Panc1 (cell line): ENCODE measurements at regions not wholly inside any gene's neighbourhood (a gene's known extent, or its start where the extent isn't known, plus 50 kb on each side); places are given as distances from the start of the nearest gene placed in this dataset.

ENCODE experiments used
- ATAC-seq: fragments of 200-7000 bp; cut with Tn5 transposase; 2 replicates; pipeline ENCODE4 v1.9.1; 2020; ENCODE audit warnings: mild to moderate bottlenecking, moderate library complexity
- BruUV-seq: library from RNA; stranded (reverse); fragments of 400-500 nt; replicated peaks from 2 replicates; lab custom pipeline; 2021; lab: Mats Ljungman, UMichigan
- CTCF ChIA-PET: fragments of 300-600 bp; sonication (Branson Sonifier 250); formaldehyde crosslinking; loops from one replicate; lab custom pipeline; 2022; ENCODE audit warnings: antibody characterized with exemption; lab: Charles Lee
- POLR2A ChIA-PET: fragments of 300-600 bp; sonication (Branson Sonifier 250); formaldehyde crosslinking; loops from one replicate; lab custom pipeline; 2022; ENCODE audit warnings: antibody characterized with exemption; lab: Charles Lee
- DNase-seq: peaks from one replicate; pipeline ENCODE4 v3.0.0-alpha.2; 2010; ENCODE audit warnings: low read depth, low spot score
- H3K27ac ChIP-seq: 2 replicates; pipeline ENCODE4 v1.5.1; 2011; ENCODE audit warnings: mild to moderate bottlenecking, low read length, inconsistent platforms
- H3K27me3 ChIP-seq: fragments of 200-500 bp; sonication (Bioruptor generic); 2 replicates; pipeline ENCODE4 v1.6.0; 2014; ENCODE audit warnings: low read length, inconsistent platforms; ENCODE audit not compliant: control insufficient read depth, insufficient read depth
- H3K36me3 ChIP-seq: fragments of 200-500 bp; sonication (Bioruptor generic); 2 replicates; pipeline ENCODE4 v1.5.1; 2014; ENCODE audit warnings: inconsistent platforms, mild to moderate bottlenecking, low read length, moderate library complexity; ENCODE audit not compliant: control insufficient read depth, insufficient read depth
- H3K4me1 ChIP-seq: 2 replicates; pipeline ENCODE4 v1.5.1; 2011; ENCODE audit warnings: inconsistent platforms, mild to moderate bottlenecking, low read length, moderate library complexity; ENCODE audit not compliant: control insufficient read depth, insufficient read depth
- H3K4me3 ChIP-seq, 2 experiments: 2 replicates each; pipeline ENCODE4 v1.5.1; 2011 to 2012; ENCODE audit warnings: low read depth in 2 of 2, low read length in 2 of 2, mild to moderate bottlenecking in 2 of 2, inconsistent platforms in 1 of 2, moderate library complexity in 1 of 2
- H3K9me3 ChIP-seq: fragments of 200-500 bp; sonication (Bioruptor generic); 2 replicates; pipeline ENCODE4 v1.5.1; 2014; ENCODE audit warnings: low read depth, mild to moderate bottlenecking, inconsistent platforms, low read length, moderate library complexity; ENCODE audit not compliant: control insufficient read depth, insufficient read depth
- CTCF ChIP-seq: fragments of 450-650 bp; IDR thresholded peaks from 2 replicates; pipeline ENCODE4 v1.5.1; 2017; ENCODE audit warnings: mild to moderate bottlenecking
- POLR2AphosphoS5 ChIP-seq: IDR thresholded peaks from 2 replicates; pipeline ENCODE4 v1.6.1; 2012; ENCODE audit warnings: mild to moderate bottlenecking, low read depth, low read length, moderate library complexity
- SIN3A ChIP-seq: IDR thresholded peaks from 2 replicates; pipeline ENCODE4 v1.6.1; 2012; ENCODE audit warnings: low read depth, mild to moderate bottlenecking, low read length, moderate library complexity, borderline replicate concordance; ENCODE audit not compliant: insufficient read depth
- TCF7L2 ChIP-seq: IDR thresholded peaks from 2 replicates; pipeline ENCODE4 v1.6.1; 2011; ENCODE audit warnings: mild to moderate bottlenecking, low read depth, low read length, inconsistent platforms
- in situ Hi-C: cut with HindIII; loops from 2 replicates; pipeline ENCODE4 v1.10.0; 2016; ENCODE audit warnings: low sequenced_read_pairs, low pct_unique_long_range_greater_than_20kb
- intact Hi-C: fragments of 100-400 bp; cut with micrococcal nuclease; formaldehyde crosslinking; loops from one replicate; pipeline ENCODE4 v1.10.0; 2022; ENCODE audit not compliant: unreplicated experiment
- TF ChIP-seq, protein P1 (sequence below), 2 experiments: IDR thresholded peaks; 2 replicates each; pipeline ENCODE4 v1.6.1; 2011 to 2012; ENCODE audit warnings: low read depth in 2 of 2, control low read depth in 1 of 2, low read length in 1 of 2, mild to moderate bottlenecking in 1 of 2, moderate library complexity in 1 of 2; ENCODE audit not compliant: insufficient read depth in 1 of 2

DNA sequence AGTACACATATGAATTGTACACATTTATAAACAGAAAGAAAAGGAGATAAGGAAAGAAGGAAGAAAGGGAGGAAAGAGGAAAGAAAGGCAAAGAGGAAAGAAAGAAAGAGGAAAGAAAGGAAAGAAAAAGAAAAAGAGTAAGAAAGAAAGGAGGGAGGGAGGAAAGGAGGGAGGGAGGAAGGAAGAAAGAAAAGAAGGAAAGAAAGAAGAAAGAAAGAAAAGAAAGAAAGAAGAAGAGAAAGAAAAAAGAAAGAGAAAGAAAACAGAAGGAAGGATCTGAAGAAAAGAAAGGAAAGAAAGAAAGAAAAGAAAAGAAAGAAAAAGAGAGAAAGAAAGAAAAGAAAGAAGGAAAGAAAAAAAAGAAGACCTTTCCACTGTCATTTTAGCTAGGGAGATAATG, 571.4 kb upstream of the SALL1 start:
- TF ChIP-seq, protein P1, sequence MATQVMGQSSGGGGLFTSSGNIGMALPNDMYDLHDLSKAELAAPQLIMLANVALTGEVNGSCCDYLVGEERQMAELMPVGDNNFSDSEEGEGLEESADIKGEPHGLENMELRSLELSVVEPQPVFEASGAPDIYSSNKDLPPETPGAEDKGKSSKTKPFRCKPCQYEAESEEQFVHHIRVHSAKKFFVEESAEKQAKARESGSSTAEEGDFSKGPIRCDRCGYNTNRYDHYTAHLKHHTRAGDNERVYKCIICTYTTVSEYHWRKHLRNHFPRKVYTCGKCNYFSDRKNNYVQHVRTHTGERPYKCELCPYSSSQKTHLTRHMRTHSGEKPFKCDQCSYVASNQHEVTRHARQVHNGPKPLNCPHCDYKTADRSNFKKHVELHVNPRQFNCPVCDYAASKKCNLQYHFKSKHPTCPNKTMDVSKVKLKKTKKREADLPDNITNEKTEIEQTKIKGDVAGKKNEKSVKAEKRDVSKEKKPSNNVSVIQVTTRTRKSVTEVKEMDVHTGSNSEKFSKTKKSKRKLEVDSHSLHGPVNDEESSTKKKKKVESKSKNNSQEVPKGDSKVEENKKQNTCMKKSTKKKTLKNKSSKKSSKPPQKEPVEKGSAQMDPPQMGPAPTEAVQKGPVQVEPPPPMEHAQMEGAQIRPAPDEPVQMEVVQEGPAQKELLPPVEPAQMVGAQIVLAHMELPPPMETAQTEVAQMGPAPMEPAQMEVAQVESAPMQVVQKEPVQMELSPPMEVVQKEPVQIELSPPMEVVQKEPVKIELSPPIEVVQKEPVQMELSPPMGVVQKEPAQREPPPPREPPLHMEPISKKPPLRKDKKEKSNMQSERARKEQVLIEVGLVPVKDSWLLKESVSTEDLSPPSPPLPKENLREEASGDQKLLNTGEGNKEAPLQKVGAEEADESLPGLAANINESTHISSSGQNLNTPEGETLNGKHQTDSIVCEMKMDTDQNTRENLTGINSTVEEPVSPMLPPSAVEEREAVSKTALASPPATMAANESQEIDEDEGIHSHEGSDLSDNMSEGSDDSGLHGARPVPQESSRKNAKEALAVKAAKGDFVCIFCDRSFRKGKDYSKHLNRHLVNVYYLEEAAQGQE (IDR thresholded peaks at IDR 0.05; ENCODE audit: insufficient read depth in 1 of 2, low read depth in 2 of 2, low read length in 1 of 2), result no peak
- TF ChIP-seq CTCF (no peak), POLR2AphosphoS5 (no peak), SIN3A (no peak), TCF7L2 (no peak)
- POLR2A ChIA-PET, result no interaction called here
- H3K4me1 ChIP-seq, result no peaks in the 10 kb centered on the region
- ATAC-seq (no peak), DNase-seq (no peak)
- intact Hi-C loops, result no loop called here
- H3K9me3 ChIP-seq, result 0 out of 2 replicates have a peak, but pooled peaks cover 7% of the 10 kb centered on the region
- H3K4me3 ChIP-seq, result no peak overlapping the region
- BruUV-seq, result no TSS peak
- no peak overlapping the region for H3K27ac ChIP-seq
- H3K36me3 ChIP-seq, result no peaks in the 10 kb centered on the region
- in situ Hi-C loops, result no loop called here
- H3K27me3 ChIP-seq, result no peaks in the 10 kb centered on the region
- CTCF ChIA-PET, result no interaction called here

DNA sequence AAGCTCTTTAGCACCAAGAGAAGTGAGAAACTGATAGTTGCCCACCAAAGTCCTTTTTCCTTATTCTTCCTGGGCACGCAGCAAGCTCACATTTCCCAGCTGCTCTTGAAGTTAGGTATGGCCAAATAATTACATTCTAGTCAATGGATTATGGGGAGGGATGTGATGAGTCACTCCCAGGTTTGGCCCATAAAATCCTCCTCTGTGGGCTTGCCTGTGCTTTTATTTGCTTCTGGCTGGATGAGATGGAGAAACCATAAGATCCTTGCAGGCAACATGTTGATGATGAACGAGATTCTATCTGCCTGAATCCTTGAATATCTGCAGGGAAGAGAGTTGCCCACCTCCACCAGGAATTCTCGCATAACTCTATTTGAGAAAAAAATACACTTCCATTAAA, 568.3 kb upstream of the SALL1 start:
- no TSS peak for BruUV-seq
- ChIA-PET POLR2A (no interaction called here), CTCF (no interaction called here)
- Histone ChIP-seq H3K27me3 (no peaks in the 10 kb centered on the region), H3K36me3 (no peaks in the 10 kb centered on the region), H3K4me1 (no peaks in the 10 kb centered on the region), H3K27ac (no peak overlapping the region), H3K9me3 (no peaks in the 10 kb centered on the region), H3K4me3 (no peak overlapping the region)
- in situ Hi-C loops (no loop called here), intact Hi-C loops (no loop called here)
- TF ChIP-seq SIN3A, result no peak
- TF ChIP-seq CTCF, result no peak
- TF ChIP-seq, protein P1 (IDR thresholded peaks at IDR 0.05; ENCODE audit: insufficient read depth in 1 of 2, low read depth in 2 of 2, low read length in 1 of 2), result no peak
- no peak for TF ChIP-seq POLR2AphosphoS5
- no peak for TF ChIP-seq TCF7L2
- no peak for ATAC-seq
- DNase-seq, result no peak
